Type B pancreatic cell (in vitro differentiated cells): ENCODE measurements at regions not wholly inside any gene's neighbourhood (a gene's known extent, or its start where the extent isn't known, plus 50 kb on each side); places are given as distances from the start of the nearest gene placed in this dataset.

Experiments used
- DNase-seq: peaks from one replicate; pipeline ENCODE4 v3.0.0; 2021; ENCODE audit warnings: mixed read lengths; ENCODE audit not compliant: unreplicated experiment; ENCODE audit errors: extremely low spot score
- H3K27ac Mint-ChIP-seq: 2 replicates; pipeline ENCODE4 v1.8.0; 2021; ENCODE audit warnings: mild to moderate bottlenecking, mixed read lengths
- H3K27me3 Mint-ChIP-seq: 2 replicates; pipeline ENCODE4 v1.8.0; 2021; ENCODE audit warnings: mixed read lengths
- H3K36me3 Mint-ChIP-seq: 2 replicates; pipeline ENCODE4 v1.8.0; 2021; ENCODE audit warnings: mixed read lengths
- H3K4me1 Mint-ChIP-seq: one replicate; pipeline ENCODE4 v1.8.0; 2021; ENCODE audit warnings: mixed read lengths; ENCODE audit not compliant: unreplicated experiment
- H3K4me3 Mint-ChIP-seq: 2 replicates; pipeline ENCODE4 v1.8.0; 2021; ENCODE audit warnings: mild to moderate bottlenecking, mixed read lengths
- H3K9me3 Mint-ChIP-seq: 2 replicates; pipeline ENCODE4 v1.8.0; 2021; ENCODE audit warnings: mixed read lengths
- TF ChIP-seq, protein P1 (sequence below): fragments of 200-600 bp; sonication (generic); conservative IDR thresholded peaks from 2 replicates; pipeline ENCODE4 v1.5.0; 2021; ENCODE audit warnings: antibody characterized with exemption, mild to moderate bottlenecking

DNA sequence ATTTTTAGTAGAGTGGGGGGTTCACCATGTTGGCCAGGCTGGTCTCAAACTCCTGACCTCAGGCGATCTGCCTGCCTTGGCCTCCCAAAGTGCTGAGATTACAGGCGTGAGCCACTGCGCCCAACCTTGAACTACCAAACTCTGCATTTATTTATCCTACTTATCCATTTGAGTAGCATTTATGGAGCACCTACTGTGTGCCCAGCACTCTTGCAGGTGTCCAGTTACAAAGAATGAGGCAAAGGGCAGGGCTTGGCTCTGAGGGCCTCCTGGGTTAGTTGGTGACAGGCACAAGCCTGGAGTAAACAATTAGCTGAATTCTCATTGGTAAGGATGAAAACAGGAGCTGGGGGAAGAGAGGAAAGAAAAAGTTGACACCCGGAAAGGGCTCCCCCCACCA, 93.4 kb upstream of the FOXP4 start:
- Mint-ChIP-seq H3K4me3 (no peak overlapping the region), H3K27ac (no peak overlapping the region), H3K4me1 (peaks cover 53% of the 10 kb centered on the region), H3K36me3 (no peaks in the 10 kb centered on the region), H3K27me3 (no peaks in the 10 kb centered on the region), H3K9me3 (no peaks in the 10 kb centered on the region)
- DNase-seq = no peak
- TF ChIP-seq, protein P1, sequence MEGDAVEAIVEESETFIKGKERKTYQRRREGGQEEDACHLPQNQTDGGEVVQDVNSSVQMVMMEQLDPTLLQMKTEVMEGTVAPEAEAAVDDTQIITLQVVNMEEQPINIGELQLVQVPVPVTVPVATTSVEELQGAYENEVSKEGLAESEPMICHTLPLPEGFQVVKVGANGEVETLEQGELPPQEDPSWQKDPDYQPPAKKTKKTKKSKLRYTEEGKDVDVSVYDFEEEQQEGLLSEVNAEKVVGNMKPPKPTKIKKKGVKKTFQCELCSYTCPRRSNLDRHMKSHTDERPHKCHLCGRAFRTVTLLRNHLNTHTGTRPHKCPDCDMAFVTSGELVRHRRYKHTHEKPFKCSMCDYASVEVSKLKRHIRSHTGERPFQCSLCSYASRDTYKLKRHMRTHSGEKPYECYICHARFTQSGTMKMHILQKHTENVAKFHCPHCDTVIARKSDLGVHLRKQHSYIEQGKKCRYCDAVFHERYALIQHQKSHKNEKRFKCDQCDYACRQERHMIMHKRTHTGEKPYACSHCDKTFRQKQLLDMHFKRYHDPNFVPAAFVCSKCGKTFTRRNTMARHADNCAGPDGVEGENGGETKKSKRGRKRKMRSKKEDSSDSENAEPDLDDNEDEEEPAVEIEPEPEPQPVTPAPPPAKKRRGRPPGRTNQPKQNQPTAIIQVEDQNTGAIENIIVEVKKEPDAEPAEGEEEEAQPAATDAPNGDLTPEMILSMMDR = no peak

DNA sequence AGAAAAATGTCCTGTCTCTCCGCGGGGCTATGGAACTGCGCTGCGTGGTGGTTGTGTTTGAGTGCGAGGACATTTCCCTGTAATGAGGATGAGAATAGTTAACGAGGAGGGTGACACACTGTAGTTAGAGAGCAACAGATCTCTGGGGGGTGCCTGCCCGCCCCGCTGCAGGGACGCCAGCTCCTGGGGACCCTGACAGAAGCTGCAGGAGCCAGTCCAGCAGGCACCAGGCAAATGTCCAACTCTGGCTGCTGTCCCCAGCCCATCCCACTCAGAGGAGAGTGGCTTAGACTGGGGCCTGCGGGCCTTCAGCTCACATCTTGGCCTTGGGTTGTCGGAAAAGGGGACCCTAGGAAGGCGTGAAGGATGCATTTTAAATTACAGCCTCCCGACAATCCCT, 92.9 kb upstream of the FOXP4 start:
- Mint-ChIP-seq H3K27ac (no peak overlapping the region), H3K9me3 (no peaks in the 10 kb centered on the region), H3K4me1 (peaks cover 52% of the 10 kb centered on the region), H3K4me3 (no peak overlapping the region), H3K27me3 (no peaks in the 10 kb centered on the region), H3K36me3 (no peaks in the 10 kb centered on the region)
- TF ChIP-seq, protein P1 = no peak
- no peak for DNase-seq

DNA sequence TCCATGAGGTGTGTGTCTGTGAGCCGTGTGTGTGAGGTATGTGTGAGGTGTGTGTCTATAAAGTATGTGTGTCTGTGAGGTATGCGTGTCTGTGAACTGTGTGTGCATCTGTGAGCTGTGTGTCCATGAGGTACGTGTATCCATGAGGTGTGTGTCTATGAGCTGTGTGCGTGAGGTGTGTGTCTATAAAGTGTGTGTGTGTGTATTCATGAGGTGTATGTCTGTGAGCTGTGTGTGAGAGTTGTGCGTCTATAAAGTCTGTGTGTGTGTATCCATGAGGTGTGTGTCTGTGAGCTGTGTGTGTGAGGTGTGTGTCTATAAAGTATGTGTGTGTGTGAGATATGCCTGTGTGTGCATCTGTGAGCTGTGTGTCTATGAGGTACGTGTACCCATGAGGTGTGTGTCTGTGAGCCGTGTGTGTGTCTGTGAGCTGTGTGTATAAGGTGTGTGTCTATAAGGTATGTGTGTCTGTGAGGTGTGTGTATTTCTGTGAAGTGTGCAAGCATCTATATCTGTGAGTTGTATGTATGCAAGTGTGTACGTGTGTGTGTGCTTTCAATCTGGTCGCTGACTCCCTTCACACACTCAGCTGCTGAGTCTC, 91.9 kb upstream of the FOXP4 start:
- TF ChIP-seq, protein P1 = no peak
- Mint-ChIP-seq H3K4me3 (no peak overlapping the region), H3K27me3 (no peaks in the 10 kb centered on the region), H3K9me3 (no peaks in the 10 kb centered on the region), H3K27ac (no peak overlapping the region), H3K4me1 (peaks cover 45% of the 10 kb centered on the region), H3K36me3 (no peaks in the 10 kb centered on the region)
- DNase-seq = no peak

DNA sequence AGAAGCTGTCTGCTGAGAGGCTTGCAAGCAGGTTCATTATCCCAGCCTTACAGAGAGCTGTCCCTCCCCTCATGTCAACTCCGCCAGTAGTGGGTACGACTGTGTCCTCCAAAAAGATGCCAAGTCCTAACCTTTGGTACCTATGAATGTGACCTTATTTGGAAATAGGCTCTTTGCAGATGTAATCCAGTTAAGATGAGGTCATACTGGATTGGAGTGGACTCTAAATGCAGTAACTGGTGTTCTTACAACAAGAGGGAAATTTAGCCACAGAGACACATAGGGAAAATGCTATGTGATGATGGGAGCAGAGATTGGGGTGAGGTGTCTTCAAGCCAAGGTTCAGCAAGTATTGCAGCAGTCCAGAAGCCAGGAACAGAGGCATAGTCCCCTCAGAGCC, 90.8 kb upstream of the FOXP4 start:
- TF ChIP-seq, protein P1 = no peak
- Mint-ChIP-seq H3K36me3 (no peaks in the 10 kb centered on the region), H3K27me3 (no peaks in the 10 kb centered on the region), H3K9me3 (no peaks in the 10 kb centered on the region), H3K4me3 (peak overlapping the region; percentile 28), H3K4me1 (peaks cover 41% of the 10 kb centered on the region), H3K27ac (peak overlapping the region; percentile 81)
- no peak for DNase-seq

DNA sequence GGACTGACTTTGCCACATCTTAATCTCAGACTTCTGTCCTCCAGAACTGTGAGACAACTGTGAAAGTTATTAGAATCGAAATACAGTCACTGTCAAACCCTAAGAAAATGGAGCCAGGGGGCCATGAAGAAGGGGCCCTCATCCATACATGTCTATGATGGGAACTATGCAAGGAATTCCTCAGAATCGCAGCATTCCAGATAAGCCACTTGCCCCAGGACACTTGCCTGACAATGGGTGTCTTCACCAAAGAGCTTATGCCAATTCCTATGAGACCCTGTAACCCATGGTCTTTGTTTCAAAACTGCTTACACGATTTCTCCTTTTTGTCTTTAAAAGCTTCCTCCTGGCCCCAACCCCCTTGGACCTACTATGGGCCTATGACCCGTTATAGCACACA, 90.4 kb upstream of the FOXP4 start:
- peak overlapping the region; percentile 81 for H3K27ac Mint-ChIP-seq
- no peaks in the 10 kb centered on the region for H3K36me3 Mint-ChIP-seq
- peak overlapping the region; percentile 44 for H3K4me3 Mint-ChIP-seq
- H3K27me3 Mint-ChIP-seq = no peaks in the 10 kb centered on the region
- TF ChIP-seq, protein P1 = no peak
- H3K9me3 Mint-ChIP-seq = no peaks in the 10 kb centered on the region
- no peak for DNase-seq
- H3K4me1 Mint-ChIP-seq = peaks cover 38% of the 10 kb centered on the region

DNA sequence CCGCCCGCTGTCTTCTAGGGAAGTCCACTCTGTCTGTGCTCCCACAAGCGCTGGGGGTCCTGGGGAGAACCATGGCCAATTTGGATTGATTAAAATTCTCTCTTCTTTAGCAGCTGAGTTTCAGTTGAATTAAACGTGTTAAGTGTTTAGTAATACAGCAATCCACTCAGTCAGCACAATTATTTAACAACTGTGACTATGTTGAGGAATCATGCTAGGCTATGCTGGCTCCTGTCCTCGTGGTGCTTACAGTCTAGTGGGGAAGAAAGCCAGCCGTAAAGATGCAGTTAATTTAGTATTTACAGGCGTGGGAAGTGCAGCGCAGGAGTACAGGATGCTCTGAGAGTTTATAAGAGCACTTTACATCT, 88.9 kb upstream of the FOXP4 start:
- no peaks in the 10 kb centered on the region for H3K36me3 Mint-ChIP-seq
- H3K27ac Mint-ChIP-seq = peak overlapping the region; percentile 81
- DNase-seq = no peak
- H3K9me3 Mint-ChIP-seq = no peaks in the 10 kb centered on the region
- TF ChIP-seq, protein P1 = no peak
- H3K27me3 Mint-ChIP-seq = no peaks in the 10 kb centered on the region
- peaks cover 24% of the 10 kb centered on the region for H3K4me1 Mint-ChIP-seq
- no peak overlapping the region for H3K4me3 Mint-ChIP-seq
